ENCODE measurements at regions not wholly inside any gene's neighbourhood (a gene's known extent, or its start where the extent isn't known, plus 50 kb on each side); places are given as distances from the start of the nearest gene placed in this dataset.

DNA sequence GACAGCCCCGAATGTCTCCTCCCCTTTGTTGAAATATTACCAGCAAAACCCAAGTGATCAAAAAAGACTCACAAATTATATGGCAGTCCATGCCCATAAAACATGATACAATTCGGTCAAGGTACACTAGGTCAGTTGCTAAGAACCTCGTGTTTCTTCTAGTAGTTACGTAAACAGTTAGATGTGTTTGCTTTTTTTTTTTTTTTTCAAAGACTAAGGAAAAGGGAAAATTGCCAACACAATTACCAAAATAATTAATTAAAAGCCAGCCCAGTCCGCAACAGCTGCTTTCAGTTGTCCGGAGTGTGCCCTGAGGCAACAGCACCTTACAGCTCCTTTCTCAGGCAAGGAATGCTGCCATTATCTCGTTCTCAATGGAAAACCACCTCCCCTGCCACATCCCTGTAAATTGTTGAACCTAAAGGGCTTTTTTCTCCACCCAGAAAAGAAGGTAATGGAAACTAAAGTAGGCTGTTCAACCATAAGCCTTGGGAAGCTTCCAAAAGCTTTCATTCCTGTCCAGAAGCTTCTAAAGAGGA is 129.2 kb upstream of the TSC22D2 start:
- no peaks in the 10 kb centered on the region for H4K20me1 ChIP-seq (ENCODE audit: insufficient read depth)
- BruUV-seq (replicated peaks) = no TSS peak
- peak overlapping the region; percentile 39 for H2AFZ ChIP-seq (ENCODE audit: low read depth, low read length, poor library complexity, severe bottlenecking)
- no peak overlapping the region for H3K4me2 ChIP-seq (ENCODE audit: low read length)
- H3K4me3 ChIP-seq (replicated peaks in 1 of 2; ENCODE audit: low read depth in 1 of 2, low read length in 2 of 2) = no peak overlapping the region
- ChIA-PET CTCF (no interaction called here), RAD21 (ENCODE audit: low non-redundant PET in 1 of 2, low total read pairs in 2 of 2, uncharacterized antibody in 2 of 2, unreplicated experiment in 2 of 2) (no interaction called here), POLR2A (no interaction called here)
- intact Hi-C loops (cut with micrococcal nuclease) = no loop called here
- ATAC-seq = no peak
- DNase-seq (ENCODE audit: low read depth, low spot score) = no peak
- no peak for TF ChIP-seq MAX (IDR thresholded peaks at IDR 0.05)
- no peak for TF ChIP-seq FOSL1 (IDR thresholded peaks at IDR 0.05; ENCODE audit: low read depth)
- TF ChIP-seq EZH2 (IDR thresholded peaks at IDR 0.05) = no peak
- TF ChIP-seq CEBPB (IDR thresholded peaks at IDR 0.05; ENCODE audit: low read depth) = no peak
- no peak for TF ChIP-seq ELF1 (IDR thresholded peaks at IDR 0.05; ENCODE audit: borderline replicate concordance, low read depth)
- TF ChIP-seq CBX3 (IDR thresholded peaks at IDR 0.05; ENCODE audit: low read depth) = no peak
- no peak for TF ChIP-seq SRF (IDR thresholded peaks at IDR 0.05; ENCODE audit: low read depth)
- H3K9me3 ChIP-seq (ENCODE audit: control insufficient read depth in 1 of 2, insufficient read depth in 1 of 2, low read depth in 1 of 2, low read length in 2 of 2) = no peaks in the 10 kb centered on the region
- no peaks in the 10 kb centered on the region for H3K79me2 ChIP-seq (ENCODE audit: insufficient read depth, low read length)
- no peak overlapping the region for H3K27ac ChIP-seq (ENCODE audit: low read depth, low read length)
- H3K4me1 ChIP-seq (ENCODE audit: control insufficient read depth in 1 of 2, insufficient read depth in 2 of 2, low read length in 2 of 2) = no peaks in the 10 kb centered on the region
- no peaks in the 10 kb centered on the region for H3K36me3 ChIP-seq (ENCODE audit: control insufficient read depth in 1 of 2, insufficient read depth in 2 of 2, low read length in 2 of 2)
- H3K9ac ChIP-seq (ENCODE audit: low read length) = no peak overlapping the region
- H3K9me2 ChIP-seq (ENCODE audit: insufficient read depth) = no peaks in the 10 kb centered on the region
- no peaks in the 10 kb centered on the region for H3K27me3 ChIP-seq (ENCODE audit: insufficient read depth, low read length)

DNA sequence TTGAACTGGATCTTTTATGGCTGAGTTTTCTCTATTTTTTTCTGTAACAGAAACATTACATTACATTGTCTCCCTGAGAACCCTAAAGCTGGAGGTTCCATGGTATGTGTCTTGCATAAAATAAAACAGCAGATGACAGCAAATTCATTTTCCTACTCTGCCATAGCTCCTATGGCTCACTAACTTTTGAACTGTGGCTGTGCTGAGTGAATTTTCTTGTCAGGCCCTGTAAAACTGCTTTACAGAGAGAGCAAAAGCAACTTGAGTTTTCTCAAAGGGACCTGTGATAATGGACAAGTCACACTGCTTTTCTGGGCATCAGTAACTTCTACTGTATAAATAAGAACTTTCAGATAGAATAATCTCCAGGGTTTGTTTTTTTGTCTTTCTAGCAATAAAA is 129.9 kb upstream of the TSC22D2 start:
- POLR2A ChIA-PET = no interaction called here

More for the DNA sequence above, 129.9 kb upstream of the TSC22D2 start:
- intact Hi-C loops (cut with micrococcal nuclease) = no loop called here
- BruUV-seq (replicated peaks) = no TSS peak
- Histone ChIP-seq H2AFZ (ENCODE audit: low read depth, low read length, poor library complexity, severe bottlenecking) (peak overlapping the region; percentile 33), H3K9ac (ENCODE audit: low read length) (no peak overlapping the region), H3K4me1 (ENCODE audit: control insufficient read depth in 1 of 2, insufficient read depth in 2 of 2, low read length in 2 of 2) (no peaks in the 10 kb centered on the region), H3K79me2 (ENCODE audit: insufficient read depth, low read length) (no peaks in the 10 kb centered on the region), H3K9me2 (ENCODE audit: insufficient read depth) (no peaks in the 10 kb centered on the region), H3K36me3 (ENCODE audit: control insufficient read depth in 1 of 2, insufficient read depth in 2 of 2, low read length in 2 of 2) (no peaks in the 10 kb centered on the region), H4K20me1 (ENCODE audit: insufficient read depth) (no peaks in the 10 kb centered on the region), H3K27me3 (ENCODE audit: insufficient read depth, low read length) (no peaks in the 10 kb centered on the region), H3K4me2 (ENCODE audit: low read length) (no peak overlapping the region), H3K4me3 (replicated peaks in 1 of 2; ENCODE audit: low read depth in 1 of 2, low read length in 2 of 2) (no peak overlapping the region), H3K27ac (ENCODE audit: low read depth, low read length) (no peak overlapping the region), H3K9me3 (ENCODE audit: control insufficient read depth in 1 of 2, insufficient read depth in 1 of 2, low read depth in 1 of 2, low read length in 2 of 2) (no peaks in the 10 kb centered on the region)
- TF ChIP-seq SIN3A (IDR thresholded peaks at IDR 0.05; ENCODE audit: low read depth) = no peak
- TF ChIP-seq YY1 (IDR thresholded peaks at IDR 0.05; ENCODE audit: extremely low read depth, insufficient replicate concordance, low read depth, low read length) = no peak
- TF ChIP-seq CBX3 (IDR thresholded peaks at IDR 0.05; ENCODE audit: low read depth) = no peak
- no peak for TF ChIP-seq ELF1 (IDR thresholded peaks at IDR 0.05; ENCODE audit: borderline replicate concordance, low read depth)
- no peak for TF ChIP-seq ZFX (IDR thresholded peaks at IDR 0.05)
- no peak for TF ChIP-seq POLR2A (IDR thresholded peaks at IDR 0.05; ENCODE audit: borderline replicate concordance, extremely low read depth, insufficient read depth, insufficient read length)
- no peak for TF ChIP-seq ATF3 (IDR thresholded peaks at IDR 0.05)
- no peak for TF ChIP-seq FOSL1 (IDR thresholded peaks at IDR 0.05; ENCODE audit: low read depth)
- no peak for TF ChIP-seq MAX (IDR thresholded peaks at IDR 0.05)
- TF ChIP-seq POLR2AphosphoS5 (IDR thresholded peaks at IDR 0.05; ENCODE audit: low read depth, low read length) = no peak
- TF ChIP-seq EZH2 (IDR thresholded peaks at IDR 0.05) = no peak
- TF ChIP-seq EGR1 (IDR thresholded peaks at IDR 0.05; ENCODE audit: low read depth) = no peak
- RAD21 ChIA-PET (ENCODE audit: low non-redundant PET in 1 of 2, low total read pairs in 2 of 2, uncharacterized antibody in 2 of 2, unreplicated experiment in 2 of 2) = no interaction called here
- no peak for DNase-seq (ENCODE audit: low read depth, low spot score)
- CTCF ChIA-PET = no interaction called here
- ATAC-seq = no peak

Measured in HCT116 (cell line).